ENCODE measurements at regions not wholly inside any gene's neighbourhood (a gene's known extent, or its start where the extent isn't known, plus 50 kb on each side); places are given as distances from the start of the nearest gene placed in this dataset.

DNA sequence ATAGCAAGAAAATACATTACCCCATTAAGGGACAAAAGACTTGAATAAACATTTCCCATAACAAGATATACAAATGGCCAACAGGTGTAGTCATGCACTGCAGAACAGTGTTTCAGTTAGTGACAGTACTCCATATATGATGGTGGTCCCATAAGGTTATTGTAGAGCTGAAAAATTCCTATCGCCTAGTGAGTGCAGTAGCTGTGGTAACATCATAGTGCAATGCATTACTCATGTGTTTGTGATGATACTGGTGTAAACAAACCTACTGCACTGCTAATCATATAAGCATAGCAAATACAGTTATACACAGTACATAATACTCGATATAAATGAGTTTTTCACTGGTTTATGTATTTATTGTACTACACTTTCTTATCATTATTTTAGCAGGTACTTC lies 168.7 kb downstream of the C12orf75 start:
- no peak for TF ChIP-seq POLR2A (IDR thresholded peaks at IDR 0.05)
- TF ChIP-seq, protein P1, sequence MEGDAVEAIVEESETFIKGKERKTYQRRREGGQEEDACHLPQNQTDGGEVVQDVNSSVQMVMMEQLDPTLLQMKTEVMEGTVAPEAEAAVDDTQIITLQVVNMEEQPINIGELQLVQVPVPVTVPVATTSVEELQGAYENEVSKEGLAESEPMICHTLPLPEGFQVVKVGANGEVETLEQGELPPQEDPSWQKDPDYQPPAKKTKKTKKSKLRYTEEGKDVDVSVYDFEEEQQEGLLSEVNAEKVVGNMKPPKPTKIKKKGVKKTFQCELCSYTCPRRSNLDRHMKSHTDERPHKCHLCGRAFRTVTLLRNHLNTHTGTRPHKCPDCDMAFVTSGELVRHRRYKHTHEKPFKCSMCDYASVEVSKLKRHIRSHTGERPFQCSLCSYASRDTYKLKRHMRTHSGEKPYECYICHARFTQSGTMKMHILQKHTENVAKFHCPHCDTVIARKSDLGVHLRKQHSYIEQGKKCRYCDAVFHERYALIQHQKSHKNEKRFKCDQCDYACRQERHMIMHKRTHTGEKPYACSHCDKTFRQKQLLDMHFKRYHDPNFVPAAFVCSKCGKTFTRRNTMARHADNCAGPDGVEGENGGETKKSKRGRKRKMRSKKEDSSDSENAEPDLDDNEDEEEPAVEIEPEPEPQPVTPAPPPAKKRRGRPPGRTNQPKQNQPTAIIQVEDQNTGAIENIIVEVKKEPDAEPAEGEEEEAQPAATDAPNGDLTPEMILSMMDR (IDR thresholded peaks at IDR 0.05) = no peak
